ENCODE measurements at regions not wholly inside any gene's neighbourhood (a gene's known extent, or its start where the extent isn't known, plus 50 kb on each side); places are given as distances from the start of the nearest gene placed in this dataset.

- TF ChIP-seq, protein P1, sequence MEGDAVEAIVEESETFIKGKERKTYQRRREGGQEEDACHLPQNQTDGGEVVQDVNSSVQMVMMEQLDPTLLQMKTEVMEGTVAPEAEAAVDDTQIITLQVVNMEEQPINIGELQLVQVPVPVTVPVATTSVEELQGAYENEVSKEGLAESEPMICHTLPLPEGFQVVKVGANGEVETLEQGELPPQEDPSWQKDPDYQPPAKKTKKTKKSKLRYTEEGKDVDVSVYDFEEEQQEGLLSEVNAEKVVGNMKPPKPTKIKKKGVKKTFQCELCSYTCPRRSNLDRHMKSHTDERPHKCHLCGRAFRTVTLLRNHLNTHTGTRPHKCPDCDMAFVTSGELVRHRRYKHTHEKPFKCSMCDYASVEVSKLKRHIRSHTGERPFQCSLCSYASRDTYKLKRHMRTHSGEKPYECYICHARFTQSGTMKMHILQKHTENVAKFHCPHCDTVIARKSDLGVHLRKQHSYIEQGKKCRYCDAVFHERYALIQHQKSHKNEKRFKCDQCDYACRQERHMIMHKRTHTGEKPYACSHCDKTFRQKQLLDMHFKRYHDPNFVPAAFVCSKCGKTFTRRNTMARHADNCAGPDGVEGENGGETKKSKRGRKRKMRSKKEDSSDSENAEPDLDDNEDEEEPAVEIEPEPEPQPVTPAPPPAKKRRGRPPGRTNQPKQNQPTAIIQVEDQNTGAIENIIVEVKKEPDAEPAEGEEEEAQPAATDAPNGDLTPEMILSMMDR (conservative IDR thresholded peaks at IDR 0.05): no peak
- TF ChIP-seq EZH2 (IDR thresholded peaks at IDR 0.05; ENCODE audit: low read depth): no peak
These were observed 154.4 kb downstream of the PRELID2 start for GRCh38 chr5:145680767-145681166.
